ENCODE measurements at regions not wholly inside any gene's neighbourhood (a gene's known extent, or its start where the extent isn't known, plus 50 kb on each side); places are given as distances from the start of the nearest gene placed in this dataset.
"Not testable (repeated sequence)": the region's sequence is repeated elsewhere in the genome, so short reads cannot be mapped to it uniquely, and the experiment has no call there.

GRCh38 chr3:11898611-11899325, 52.1 kb upstream of the TAMM41 start:
- no peak for DNase-seq
- H3K4me1 ChIP-seq (ENCODE audit: control insufficient read depth, insufficient read depth, low read length): no peaks in the 10 kb centered on the region
- 80% methylated on average over 17 of the region's 18 CpGs for WGBS (ENCODE audit: insufficient coverage)
- H3K9me3 ChIP-seq (replicated peaks; ENCODE audit: control insufficient read depth, low read depth, low read length): no peaks in the 10 kb centered on the region
- no peaks in the 10 kb centered on the region for H3K36me3 ChIP-seq (ENCODE audit: control insufficient read depth, insufficient read depth, low read length)
- no peak overlapping the region for H3K27ac ChIP-seq (ENCODE audit: low read length)
- no peak overlapping the region for H3K4me3 ChIP-seq (ENCODE audit: low read length)
- H3K27me3 ChIP-seq (ENCODE audit: control insufficient read depth, insufficient read depth, low read length): peaks cover 3% of the 10 kb centered on the region

- not testable (repeated sequence) for H3K27me3 ChIP-seq (ENCODE audit: control insufficient read depth, insufficient read depth, low read length); H3K36me3 ChIP-seq (ENCODE audit: control insufficient read depth, insufficient read depth, low read length); H3K4me1 ChIP-seq (ENCODE audit: control insufficient read depth, insufficient read depth, low read length); DNase-seq; H3K9me3 ChIP-seq (replicated peaks; ENCODE audit: control insufficient read depth, low read depth, low read length); H3K4me3 ChIP-seq (ENCODE audit: low read length); H3K27ac ChIP-seq (ENCODE audit: low read length)
- 18% methylated on average over 2 of the region's 9 CpGs for WGBS (ENCODE audit: insufficient coverage)
Observed at GRCh38 chr3:11899389-11899788, 52.7 kb upstream of the TAMM41 start.

- no peaks in the 10 kb centered on the region for H3K36me3 ChIP-seq (ENCODE audit: control insufficient read depth, insufficient read depth, low read length)
- DNase-seq: no peak
- WGBS (ENCODE audit: insufficient coverage): 66% methylated on average over 11 of the region's 12 CpGs
- no peak overlapping the region for H3K4me3 ChIP-seq (ENCODE audit: low read length)
- H3K4me1 ChIP-seq (ENCODE audit: control insufficient read depth, insufficient read depth, low read length): no peaks in the 10 kb centered on the region
- H3K27ac ChIP-seq (ENCODE audit: low read length): no peak overlapping the region
- H3K9me3 ChIP-seq (replicated peaks; ENCODE audit: control insufficient read depth, low read depth, low read length): no peaks in the 10 kb centered on the region
- H3K27me3 ChIP-seq (ENCODE audit: control insufficient read depth, insufficient read depth, low read length): peaks cover 5% of the 10 kb centered on the region
Observed at GRCh38 chr3:11899826-11900225, 53.1 kb upstream of the TAMM41 start.

GRCh38 chr3:11900824-11901223, 54.1 kb upstream of the TAMM41 start:
- no peaks in the 10 kb centered on the region for H3K36me3 ChIP-seq (ENCODE audit: control insufficient read depth, insufficient read depth, low read length)
- no peak overlapping the region for H3K27ac ChIP-seq (ENCODE audit: low read length)
- no peaks in the 10 kb centered on the region for H3K9me3 ChIP-seq (replicated peaks; ENCODE audit: control insufficient read depth, low read depth, low read length)
- peaks cover 5% of the 10 kb centered on the region for H3K27me3 ChIP-seq (ENCODE audit: control insufficient read depth, insufficient read depth, low read length)
- DNase-seq: peak; percentile 6
- H3K4me3 ChIP-seq (ENCODE audit: low read length): no peak overlapping the region
- H3K4me1 ChIP-seq (ENCODE audit: control insufficient read depth, insufficient read depth, low read length): no peaks in the 10 kb centered on the region
- WGBS (ENCODE audit: insufficient coverage): 77% methylated on average over 7 of the region's 10 CpGs

GRCh38 chr3:11901286-11901875, 54.7 kb upstream of the TAMM41 start:
- no peak for DNase-seq
- no peaks in the 10 kb centered on the region for H3K4me1 ChIP-seq (ENCODE audit: control insufficient read depth, insufficient read depth, low read length)
- H3K27ac ChIP-seq (ENCODE audit: low read length): no peak overlapping the region
- 82% methylated on average over 5 of the region's 7 CpGs for WGBS (ENCODE audit: insufficient coverage)
- H3K36me3 ChIP-seq (ENCODE audit: control insufficient read depth, insufficient read depth, low read length): no peaks in the 10 kb centered on the region
- H3K9me3 ChIP-seq (replicated peaks; ENCODE audit: control insufficient read depth, low read depth, low read length): no peaks in the 10 kb centered on the region
- H3K27me3 ChIP-seq (ENCODE audit: control insufficient read depth, insufficient read depth, low read length): peaks cover 5% of the 10 kb centered on the region
- no peak overlapping the region for H3K4me3 ChIP-seq (ENCODE audit: low read length)

- H3K36me3 ChIP-seq (ENCODE audit: control insufficient read depth, insufficient read depth, low read length): no peaks in the 10 kb centered on the region
- H3K27ac ChIP-seq (ENCODE audit: low read length): no peak overlapping the region
- 58% methylated on average over 12 of the region's 12 CpGs for whole genome bisulfite sequencing (ENCODE audit: insufficient coverage)
Observed at GRCh38 chr3:11903047-11903446, 56.4 kb upstream of the TAMM41 start.

GRCh38 chr3:11903447-11903846, 56.8 kb upstream of the TAMM41 start:
- Histone ChIP-seq H3K36me3 (ENCODE audit: control insufficient read depth, insufficient read depth, low read length) (no peaks in the 10 kb centered on the region), H3K4me3 (ENCODE audit: low read length) (no peak overlapping the region), H3K27me3 (ENCODE audit: control insufficient read depth, insufficient read depth, low read length) (peaks cover 5% of the 10 kb centered on the region), H3K9me3 (replicated peaks; ENCODE audit: control insufficient read depth, low read depth, low read length) (no peaks in the 10 kb centered on the region), H3K27ac (ENCODE audit: low read length) (no peak overlapping the region), H3K4me1 (ENCODE audit: control insufficient read depth, insufficient read depth, low read length) (no peaks in the 10 kb centered on the region)
- DNase-seq: no peak
- 76% methylated on average over 4 of the region's 6 CpGs for WGBS (ENCODE audit: insufficient coverage)

More at GRCh38 chr3:11903047-11903446, 56.4 kb upstream of the TAMM41 start:
- Histone ChIP-seq H3K4me1 (ENCODE audit: control insufficient read depth, insufficient read depth, low read length) (no peaks in the 10 kb centered on the region), H3K9me3 (replicated peaks; ENCODE audit: control insufficient read depth, low read depth, low read length) (no peaks in the 10 kb centered on the region), H3K4me3 (ENCODE audit: low read length) (no peak overlapping the region), H3K27me3 (ENCODE audit: control insufficient read depth, insufficient read depth, low read length) (peaks cover 5% of the 10 kb centered on the region)
- no peak for DNase-seq

GRCh38 chr3:11904157-11904556, 57.5 kb upstream of the TAMM41 start:
- Histone ChIP-seq H3K4me1 (ENCODE audit: control insufficient read depth, insufficient read depth, low read length) (no peaks in the 10 kb centered on the region), H3K27me3 (ENCODE audit: control insufficient read depth, insufficient read depth, low read length) (peaks cover 5% of the 10 kb centered on the region), H3K36me3 (ENCODE audit: control insufficient read depth, insufficient read depth, low read length) (no peaks in the 10 kb centered on the region), H3K9me3 (replicated peaks; ENCODE audit: control insufficient read depth, low read depth, low read length) (no peaks in the 10 kb centered on the region), H3K27ac (ENCODE audit: low read length) (no peak overlapping the region), H3K4me3 (ENCODE audit: low read length) (no peak overlapping the region)
- no peak for DNase-seq
- WGBS (ENCODE audit: insufficient coverage): 61% methylated on average over 4 of the region's 4 CpGs

GRCh38 chr3:11906407-11906806, 59.7 kb upstream of the TAMM41 start:
- Histone ChIP-seq H3K36me3 (ENCODE audit: control insufficient read depth, insufficient read depth, low read length) (no peaks in the 10 kb centered on the region), H3K9me3 (replicated peaks; ENCODE audit: control insufficient read depth, low read depth, low read length) (no peaks in the 10 kb centered on the region), H3K4me3 (ENCODE audit: low read length) (no peak overlapping the region), H3K27me3 (ENCODE audit: control insufficient read depth, insufficient read depth, low read length) (peaks cover 3% of the 10 kb centered on the region), H3K4me1 (ENCODE audit: control insufficient read depth, insufficient read depth, low read length) (no peaks in the 10 kb centered on the region), H3K27ac (ENCODE audit: low read length) (no peak overlapping the region)
- DNase-seq: no peak
- WGBS (ENCODE audit: insufficient coverage): no CpG with 5 or more reads among the region's 8 CpGs

GRCh38 chr3:11907667-11908660, 61.3 kb upstream of the TAMM41 start:
- H3K4me1 ChIP-seq (ENCODE audit: control insufficient read depth, insufficient read depth, low read length): no peaks in the 10 kb centered on the region
- WGBS (ENCODE audit: insufficient coverage): 61% methylated on average over 13 of the region's 14 CpGs
- H3K4me3 ChIP-seq (ENCODE audit: low read length): no peak overlapping the region
- no peak overlapping the region for H3K27ac ChIP-seq (ENCODE audit: low read length)
- DNase-seq: no peak
- H3K27me3 ChIP-seq (ENCODE audit: control insufficient read depth, insufficient read depth, low read length): peaks cover 3% of the 10 kb centered on the region
- H3K9me3 ChIP-seq (replicated peaks; ENCODE audit: control insufficient read depth, low read depth, low read length): no peaks in the 10 kb centered on the region
- H3K36me3 ChIP-seq (ENCODE audit: control insufficient read depth, insufficient read depth, low read length): no peaks in the 10 kb centered on the region
